ENCODE measurements at regions not wholly inside any gene's neighbourhood (a gene's known extent, or its start where the extent isn't known, plus 50 kb on each side); places are given as distances from the start of the nearest gene placed in this dataset.

DNA sequence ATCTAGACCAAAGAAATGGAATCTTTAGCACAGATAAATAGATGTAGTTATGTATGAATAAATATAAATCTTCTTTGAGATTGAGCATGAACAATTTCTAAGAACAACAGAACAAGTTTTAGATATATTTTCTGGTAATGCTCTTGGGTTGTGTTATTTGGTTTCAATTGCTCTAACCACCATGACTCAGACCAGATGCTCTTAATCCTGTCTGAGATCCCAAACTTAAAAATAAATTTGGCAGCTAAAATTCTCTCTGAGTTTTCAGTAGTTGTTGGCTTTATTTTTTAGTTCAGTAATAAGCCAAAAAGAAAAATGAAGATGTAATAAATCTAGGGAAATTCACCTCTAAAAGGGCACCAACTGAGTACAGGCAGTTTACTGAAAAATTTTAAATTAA lies 1693.4 kb downstream of the NCAM2 start:
- Histone ChIP-seq H3K27me3 (ENCODE audit: control insufficient read depth in 3 of 3, insufficient read depth in 3 of 3, low read length in 3 of 3) (no peaks in the 10 kb centered on the region), H3K9me3 (ENCODE audit: control insufficient read depth in 2 of 2, insufficient read depth in 1 of 2, low read depth in 1 of 2, low read length in 1 of 2) (no peaks in the 10 kb centered on the region), H3K4me1 (ENCODE audit: control insufficient read depth in 3 of 3, insufficient read depth in 2 of 3, low read depth in 1 of 3, low read length in 2 of 3) (no peaks in the 10 kb centered on the region), H3K36me3 (ENCODE audit: control insufficient read depth in 3 of 3, insufficient read depth in 2 of 3, low read depth in 1 of 3, low read length in 3 of 3) (no peaks in the 10 kb centered on the region), H3K4me3 (ENCODE audit: low read depth in 1 of 3, low read length in 3 of 3) (no peak overlapping the region), H3K27ac (ENCODE audit: low read depth in 1 of 3, low read length in 2 of 3) (no peak overlapping the region)
- no peak for FAIRE-seq
- DNase-seq: no peak

DNA sequence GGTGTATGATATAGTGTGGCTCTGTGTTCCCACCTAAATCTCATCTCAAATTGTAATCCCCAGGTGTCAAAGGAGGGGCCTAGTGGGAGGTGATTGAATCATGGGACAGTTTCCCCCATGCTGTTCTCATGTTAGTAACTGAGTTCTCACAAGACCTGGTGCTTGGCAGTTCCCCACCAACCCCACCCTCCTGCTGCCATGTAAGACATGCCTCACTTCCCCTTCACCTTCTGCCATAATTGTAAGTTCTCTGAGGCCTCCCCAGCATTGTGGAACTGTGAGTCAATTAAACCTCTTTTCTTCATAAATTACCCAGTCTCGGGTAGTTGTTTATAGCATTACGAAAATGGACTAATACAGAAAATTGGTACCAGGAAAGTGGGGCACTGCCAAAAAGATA lies 1705.3 kb downstream of the NCAM2 start:
- Histone ChIP-seq H3K27me3 (ENCODE audit: control insufficient read depth in 3 of 3, insufficient read depth in 3 of 3, low read length in 3 of 3) (no peaks in the 10 kb centered on the region), H3K4me1 (ENCODE audit: control insufficient read depth in 3 of 3, insufficient read depth in 2 of 3, low read depth in 1 of 3, low read length in 2 of 3) (no peaks in the 10 kb centered on the region), H3K4me3 (ENCODE audit: low read depth in 1 of 3, low read length in 3 of 3) (no peak overlapping the region), H3K9me3 (ENCODE audit: control insufficient read depth in 2 of 2, insufficient read depth in 1 of 2, low read depth in 1 of 2, low read length in 1 of 2) (no peaks in the 10 kb centered on the region), H3K27ac (ENCODE audit: low read depth in 1 of 3, low read length in 2 of 3) (no peak overlapping the region), H3K36me3 (ENCODE audit: control insufficient read depth in 3 of 3, insufficient read depth in 2 of 3, low read depth in 1 of 3, low read length in 3 of 3) (no peaks in the 10 kb centered on the region)
- DNase-seq (no peak), FAIRE-seq (no peak)
- 79 to 92% (median 83%) methylated on average over 2 of the region's 2 CpGs for WGBS, 3 donors

DNA sequence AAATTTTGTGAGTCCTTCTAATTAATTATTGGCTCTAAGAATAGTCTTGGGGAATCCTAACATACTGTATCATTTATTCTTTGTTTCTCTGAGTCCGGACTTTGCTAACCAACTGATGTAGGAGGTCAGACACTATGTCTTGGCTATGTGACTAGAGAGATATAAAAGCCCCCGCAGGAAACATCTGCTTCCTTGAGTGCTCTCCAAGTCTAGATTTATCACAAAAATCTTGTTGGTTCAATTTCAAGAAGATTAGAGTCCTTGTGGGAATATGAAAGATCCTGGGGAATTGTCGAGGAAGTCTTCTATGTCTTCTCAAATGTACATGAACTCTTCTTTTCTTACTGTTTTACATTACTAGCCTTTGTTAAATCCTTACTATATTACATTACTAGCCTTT lies 1712.5 kb downstream of the NCAM2 start:
- Histone ChIP-seq H3K4me1 (ENCODE audit: control insufficient read depth in 3 of 3, insufficient read depth in 2 of 3, low read depth in 1 of 3, low read length in 2 of 3) (no peaks in the 10 kb centered on the region), H3K27me3 (ENCODE audit: control insufficient read depth in 3 of 3, insufficient read depth in 3 of 3, low read length in 3 of 3) (no peaks in the 10 kb centered on the region), H3K27ac (ENCODE audit: low read depth in 1 of 3, low read length in 2 of 3) (no peak overlapping the region), H3K9me3 (ENCODE audit: control insufficient read depth in 2 of 2, insufficient read depth in 1 of 2, low read depth in 1 of 2, low read length in 1 of 2) (peaks cover 0 to 10% of the 10 kb centered on the region in 2 donors), H3K4me3 (ENCODE audit: low read depth in 1 of 3, low read length in 3 of 3) (no peak overlapping the region), H3K36me3 (ENCODE audit: control insufficient read depth in 3 of 3, insufficient read depth in 2 of 3, low read depth in 1 of 3, low read length in 3 of 3) (no peaks in the 10 kb centered on the region)
- DNase-seq (no peak), FAIRE-seq (no peak)
- 49 to 71% (median 55%) methylated on average over 3 of the region's 3 CpGs for WGBS, 3 donors

DNA sequence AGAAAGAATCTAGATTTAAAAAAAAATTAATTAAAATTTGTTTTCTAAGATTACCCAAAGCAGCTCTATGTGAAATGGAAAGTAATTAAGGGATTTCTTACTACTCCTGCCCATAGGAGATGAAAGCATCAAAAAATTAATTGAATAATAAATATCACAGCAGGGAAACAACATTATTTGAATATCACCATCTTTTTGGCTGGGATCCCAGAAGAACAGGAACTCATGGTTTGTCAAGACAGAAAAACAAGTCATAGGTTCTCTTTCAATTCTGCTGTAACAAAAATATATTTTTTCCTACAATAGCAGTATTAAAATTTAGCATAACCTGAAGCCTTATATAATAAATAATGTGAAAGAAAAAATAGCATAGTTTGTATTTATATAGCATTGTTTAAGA lies 1713.4 kb downstream of the NCAM2 start:
- Histone ChIP-seq H3K4me1 (ENCODE audit: control insufficient read depth in 3 of 3, insufficient read depth in 2 of 3, low read depth in 1 of 3, low read length in 2 of 3) (no peaks in the 10 kb centered on the region), H3K27me3 (ENCODE audit: control insufficient read depth in 3 of 3, insufficient read depth in 3 of 3, low read length in 3 of 3) (no peaks in the 10 kb centered on the region), H3K27ac (ENCODE audit: low read depth in 1 of 3, low read length in 2 of 3) (no peak overlapping the region), H3K36me3 (ENCODE audit: control insufficient read depth in 3 of 3, insufficient read depth in 2 of 3, low read depth in 1 of 3, low read length in 3 of 3) (no peaks in the 10 kb centered on the region), H3K4me3 (ENCODE audit: low read depth in 1 of 3, low read length in 3 of 3) (no peak overlapping the region), H3K9me3 (ENCODE audit: control insufficient read depth in 2 of 2, insufficient read depth in 1 of 2, low read depth in 1 of 2, low read length in 1 of 2) (peaks cover 0 to 10% of the 10 kb centered on the region in 2 donors)
- FAIRE-seq: no peak
- DNase-seq: no peak

DNA sequence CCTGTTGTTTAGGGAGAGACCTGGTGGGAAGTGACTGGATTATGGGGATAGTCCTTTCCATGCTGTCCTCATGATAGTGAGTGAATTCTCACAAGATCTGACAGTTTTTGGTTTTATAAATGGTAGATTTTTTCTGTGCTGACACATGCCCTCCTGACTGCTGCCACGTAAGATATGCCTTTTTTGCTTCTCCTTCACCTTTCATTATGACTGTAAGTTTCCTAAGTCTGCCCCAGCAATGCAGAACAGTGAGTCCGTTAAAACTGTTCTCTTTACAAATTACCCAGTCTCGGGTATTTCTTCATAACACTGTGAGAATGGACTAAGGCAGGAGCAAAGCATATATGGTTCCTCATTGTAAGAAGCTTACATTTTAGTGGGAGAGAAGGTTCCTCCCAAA lies 1727.2 kb downstream of the NCAM2 start:
- DNase-seq (no peak), FAIRE-seq (no peak)
- Histone ChIP-seq H3K4me3 (ENCODE audit: low read depth in 1 of 3, low read length in 3 of 3) (no peak overlapping the region), H3K9me3 (ENCODE audit: control insufficient read depth in 2 of 2, insufficient read depth in 1 of 2, low read depth in 1 of 2, low read length in 1 of 2) (peaks cover 3 to 23% of the 10 kb centered on the region in 2 donors), H3K27ac (ENCODE audit: low read depth in 1 of 3, low read length in 2 of 3) (no peak overlapping the region), H3K27me3 (ENCODE audit: control insufficient read depth in 3 of 3, insufficient read depth in 3 of 3, low read length in 3 of 3) (no peaks in the 10 kb centered on the region), H3K4me1 (ENCODE audit: control insufficient read depth in 3 of 3, insufficient read depth in 2 of 3, low read depth in 1 of 3, low read length in 2 of 3) (no peaks in the 10 kb centered on the region), H3K36me3 (ENCODE audit: control insufficient read depth in 3 of 3, insufficient read depth in 2 of 3, low read depth in 1 of 3, low read length in 3 of 3) (no peaks in the 10 kb centered on the region)
- WGBS, 3 donors: 74 to 83% (median 77%) methylated on average over 3 of the region's 3 CpGs

DNA sequence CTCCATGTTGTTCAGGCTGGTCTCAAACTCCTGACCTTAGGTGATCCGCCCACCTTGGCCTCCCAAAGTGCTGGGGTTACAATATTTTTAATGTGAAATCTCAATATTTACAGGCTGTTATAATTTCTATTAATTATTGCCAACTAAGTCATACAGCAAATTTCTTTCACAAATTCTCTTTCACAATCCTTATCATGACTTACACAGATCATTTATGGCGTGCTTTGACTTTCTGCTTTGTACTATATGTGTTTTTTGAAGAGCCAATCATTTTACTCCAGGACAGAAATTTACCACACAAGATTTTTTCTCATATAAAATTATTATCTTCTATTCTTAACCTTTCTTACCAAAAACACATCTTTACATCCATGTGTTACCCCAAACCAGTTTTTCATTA lies 1729.9 kb downstream of the NCAM2 start:
- no peak for DNase-seq
- Histone ChIP-seq H3K9me3 (ENCODE audit: control insufficient read depth in 2 of 2, insufficient read depth in 1 of 2, low read depth in 1 of 2, low read length in 1 of 2) (peaks cover 3 to 25% of the 10 kb centered on the region in 2 donors), H3K36me3 (ENCODE audit: control insufficient read depth in 3 of 3, insufficient read depth in 2 of 3, low read depth in 1 of 3, low read length in 3 of 3) (no peaks in the 10 kb centered on the region), H3K27ac (ENCODE audit: low read depth in 1 of 3, low read length in 2 of 3) (no peak overlapping the region), H3K4me1 (ENCODE audit: control insufficient read depth in 3 of 3, insufficient read depth in 2 of 3, low read depth in 1 of 3, low read length in 2 of 3) (no peaks in the 10 kb centered on the region), H3K4me3 (ENCODE audit: low read depth in 1 of 3, low read length in 3 of 3) (no peak overlapping the region), H3K27me3 (ENCODE audit: control insufficient read depth in 3 of 3, insufficient read depth in 3 of 3, low read length in 3 of 3) (no peaks in the 10 kb centered on the region)
- no peak for FAIRE-seq
- 39 to 68% (median 46%) methylated on average over 2 of the region's 2 CpGs for WGBS, 3 donors

DNA sequence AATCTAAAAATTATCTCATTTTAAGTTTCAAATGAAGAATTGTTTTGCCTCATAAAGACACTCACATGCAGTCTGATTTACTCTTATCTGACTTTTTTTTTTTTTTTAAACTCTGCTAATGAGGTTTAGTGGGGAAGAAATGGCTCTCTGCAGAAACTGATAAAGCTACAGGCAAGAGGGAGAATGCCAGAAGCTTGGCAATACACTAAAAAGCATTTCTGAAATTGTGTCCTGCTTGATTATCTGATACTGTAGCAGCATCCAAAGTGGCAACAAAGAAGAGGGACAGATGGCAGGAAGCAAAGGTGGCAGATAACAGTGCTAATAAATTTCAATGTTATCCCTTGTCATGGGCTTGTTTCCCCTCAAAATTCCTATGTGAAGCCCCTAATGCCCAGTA lies 1744.9 kb downstream of the NCAM2 start:
- Histone ChIP-seq H3K9me3 (ENCODE audit: control insufficient read depth in 2 of 2, insufficient read depth in 1 of 2, low read depth in 1 of 2, low read length in 1 of 2) (no peaks in the 10 kb centered on the region), H3K4me1 (ENCODE audit: control insufficient read depth in 3 of 3, insufficient read depth in 2 of 3, low read depth in 1 of 3, low read length in 2 of 3) (no peaks in the 10 kb centered on the region), H3K36me3 (ENCODE audit: control insufficient read depth in 3 of 3, insufficient read depth in 2 of 3, low read depth in 1 of 3, low read length in 3 of 3) (no peaks in the 10 kb centered on the region), H3K27me3 (ENCODE audit: control insufficient read depth in 3 of 3, insufficient read depth in 3 of 3, low read length in 3 of 3) (no peaks in the 10 kb centered on the region), H3K27ac (ENCODE audit: low read depth in 1 of 3, low read length in 2 of 3) (no peak overlapping the region), H3K4me3 (ENCODE audit: low read depth in 1 of 3, low read length in 3 of 3) (no peak overlapping the region)
- FAIRE-seq (no peak), DNase-seq (no peak)

DNA sequence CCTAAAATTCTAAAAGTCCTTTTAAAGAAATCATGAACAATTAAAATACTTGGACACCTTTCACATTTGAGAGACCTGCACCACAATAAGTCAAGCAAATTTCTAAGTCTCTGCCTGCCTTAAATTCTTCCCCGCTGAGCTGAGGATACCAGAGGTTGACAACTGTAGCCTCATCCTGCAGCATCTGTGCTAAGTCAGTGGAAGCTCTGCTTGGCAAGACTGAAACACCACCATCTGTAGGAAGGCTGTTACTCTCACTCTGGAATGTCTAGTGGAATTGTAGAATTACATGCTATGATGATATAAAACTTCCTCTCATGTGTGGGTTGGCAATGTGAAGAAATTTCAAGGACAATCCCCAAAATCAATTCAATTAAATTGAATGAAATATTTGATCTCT lies 1756.5 kb downstream of the NCAM2 start:
- Histone ChIP-seq H3K4me3 (ENCODE audit: low read depth in 1 of 3, low read length in 3 of 3) (no peak overlapping the region), H3K4me1 (ENCODE audit: control insufficient read depth in 3 of 3, insufficient read depth in 2 of 3, low read depth in 1 of 3, low read length in 2 of 3) (no peaks in the 10 kb centered on the region), H3K9me3 (ENCODE audit: control insufficient read depth in 2 of 2, insufficient read depth in 1 of 2, low read depth in 1 of 2, low read length in 1 of 2) (no peaks in the 10 kb centered on the region), H3K27me3 (ENCODE audit: control insufficient read depth in 3 of 3, insufficient read depth in 3 of 3, low read length in 3 of 3) (no peaks in the 10 kb centered on the region), H3K36me3 (ENCODE audit: control insufficient read depth in 3 of 3, insufficient read depth in 2 of 3, low read depth in 1 of 3, low read length in 3 of 3) (no peaks in the 10 kb centered on the region), H3K27ac (ENCODE audit: low read depth in 1 of 3, low read length in 2 of 3) (no peak overlapping the region)
- WGBS, 3 donors: 64 to 90% (median 75%) methylated on average over 1 of the region's 1 CpG
- FAIRE-seq: no peak
- DNase-seq: no peak

DNA sequence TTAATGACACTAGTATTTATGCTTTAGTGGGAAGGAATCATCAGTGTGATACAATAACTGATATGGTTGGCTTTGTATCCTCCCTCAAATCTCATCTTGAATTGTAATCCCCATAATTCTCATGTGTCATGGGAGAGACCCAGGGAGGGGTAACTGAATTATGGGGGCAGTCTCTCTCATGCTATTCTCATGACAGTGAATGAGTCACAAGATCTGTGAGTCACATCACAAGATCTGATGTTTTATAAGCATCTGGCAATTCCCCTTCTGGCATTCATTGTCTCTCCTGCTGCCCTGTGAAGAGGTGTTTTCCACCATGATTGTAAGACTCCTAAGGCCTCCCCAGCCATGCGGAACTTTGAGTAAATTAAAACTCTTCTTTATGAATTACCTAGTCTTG lies 1760.3 kb downstream of the NCAM2 start:
- H3K4me3 ChIP-seq (ENCODE audit: low read depth in 1 of 3, low read length in 3 of 3): no peak overlapping the region
- no peak overlapping the region for H3K27ac ChIP-seq (ENCODE audit: low read depth in 1 of 3, low read length in 2 of 3)
- no peaks in the 10 kb centered on the region for H3K36me3 ChIP-seq (ENCODE audit: control insufficient read depth in 3 of 3, insufficient read depth in 2 of 3, low read depth in 1 of 3, low read length in 3 of 3)
- DNase-seq: no peak
- H3K27me3 ChIP-seq (ENCODE audit: control insufficient read depth in 3 of 3, insufficient read depth in 3 of 3, low read length in 3 of 3): no peaks in the 10 kb centered on the region
- no peaks in the 10 kb centered on the region for H3K4me1 ChIP-seq (ENCODE audit: control insufficient read depth in 3 of 3, insufficient read depth in 2 of 3, low read depth in 1 of 3, low read length in 2 of 3)
- H3K9me3 ChIP-seq (ENCODE audit: control insufficient read depth in 2 of 2, insufficient read depth in 1 of 2, low read depth in 1 of 2, low read length in 1 of 2): no peaks in the 10 kb centered on the region
- no peak for FAIRE-seq
- 90 to 96% (median 94%) methylated on average over 1 of the region's 1 CpG for WGBS, 3 donors

All from small intestine (tissue), 7 donors.